HL-60/S4 treated with phorbol 12-myristate 13-acetate at 8.2 ng/mL for 4 days and 3 days (cell line): ENCODE measurements at regions not wholly inside any gene's neighbourhood (a gene's known extent, or its start where the extent isn't known, plus 50 kb on each side); places are given as distances from the start of the nearest gene placed in this dataset.
"Not testable (repeated sequence)": the region's sequence is repeated elsewhere in the genome, so short reads cannot be mapped to it uniquely, and the experiment has no call there.

Source experiments
- in situ Hi-C: fragments of 300-500 bp; cut with MboI; formaldehyde crosslinking; loops from 2 replicates; pipeline ENCODE4 v1.15.0; 2022; ENCODE audit warnings: low sequenced_read_pairs

- in situ Hi-C loops = no loop called here
Observed at GRCh38 chr2:60259781-60260180, 293.7 kb downstream of the BCL11A start.

DNA sequence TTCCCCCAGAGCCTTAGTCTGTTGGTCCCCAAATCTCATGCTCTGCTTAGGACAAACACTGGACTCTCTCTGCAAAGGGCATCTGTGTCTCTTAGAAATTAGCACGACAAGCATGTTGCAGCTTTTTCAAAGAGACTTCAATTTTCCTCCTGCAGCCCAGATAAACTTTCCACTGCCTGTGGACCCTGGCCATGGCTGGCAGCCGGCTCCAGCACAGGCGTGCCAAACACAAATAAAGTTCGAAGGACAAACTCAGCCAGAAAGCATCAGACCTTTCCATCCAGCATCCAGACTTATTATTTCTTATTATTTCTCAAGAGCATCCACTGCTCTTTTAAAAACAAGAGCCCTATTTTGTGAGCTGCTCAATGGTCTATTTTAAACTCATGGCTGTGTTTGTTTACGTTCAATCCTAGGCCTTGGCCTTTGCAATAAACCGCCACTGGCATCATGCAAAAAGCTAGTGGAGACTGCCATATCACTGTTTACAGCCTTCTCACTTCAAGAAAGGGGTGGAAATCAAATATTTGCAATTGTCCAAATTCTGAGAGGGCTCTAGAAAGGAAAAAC, 300.8 kb downstream of the BCL11A start:
- in situ Hi-C loops = no loop called here

DNA sequence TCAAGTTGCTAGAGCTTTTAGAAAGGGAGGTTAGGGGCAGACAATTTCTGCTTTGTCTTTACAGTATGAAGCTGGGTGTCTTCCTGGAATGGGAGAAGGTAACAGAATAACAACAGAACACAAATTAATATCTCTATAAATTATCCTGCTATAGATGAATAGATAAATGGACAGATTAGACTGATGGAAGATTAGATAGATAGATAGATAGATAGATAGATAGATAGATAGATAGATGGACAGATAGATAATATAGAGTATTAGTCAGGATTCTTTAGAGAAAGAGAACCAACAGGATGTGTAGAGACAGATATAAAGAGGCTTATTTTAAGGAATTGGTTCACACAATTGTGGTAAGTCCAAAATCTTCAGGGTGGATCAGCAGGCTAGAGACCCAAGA, 302.2 kb downstream of the BCL11A start:
- in situ Hi-C loops = no loop called here

GRCh38 chr2:60249879-60250278, 303.6 kb downstream of the BCL11A start:
- in situ Hi-C loops = no loop called here

- in situ Hi-C loops = no loop called here
Observed at GRCh38 chr2:60247471-60247870, 306.0 kb downstream of the BCL11A start.

DNA sequence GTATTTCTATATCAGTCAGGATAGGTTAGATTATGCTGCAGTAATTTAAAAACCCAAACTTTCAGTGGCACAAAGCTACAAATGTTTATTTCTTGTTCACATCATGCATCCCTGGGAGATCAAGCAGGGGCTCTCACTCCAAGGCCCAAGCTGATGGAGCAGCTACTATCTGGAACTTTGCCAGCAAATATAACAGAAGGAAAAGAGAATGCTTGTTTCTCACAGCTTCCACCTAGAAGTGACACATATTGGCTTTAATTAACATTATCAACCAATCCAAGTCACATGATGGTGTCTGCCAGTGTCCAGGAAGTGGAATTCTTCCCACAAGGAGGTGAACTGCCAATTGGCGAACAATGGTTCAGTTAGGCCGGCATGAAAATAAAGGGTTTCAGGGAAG, 306.9 kb downstream of the BCL11A start:
- in situ Hi-C loops = no loop called here

GRCh38 chr2:60234274-60234986, 319.0 kb downstream of the BCL11A start:
- in situ Hi-C loops = no loop called here

DNA sequence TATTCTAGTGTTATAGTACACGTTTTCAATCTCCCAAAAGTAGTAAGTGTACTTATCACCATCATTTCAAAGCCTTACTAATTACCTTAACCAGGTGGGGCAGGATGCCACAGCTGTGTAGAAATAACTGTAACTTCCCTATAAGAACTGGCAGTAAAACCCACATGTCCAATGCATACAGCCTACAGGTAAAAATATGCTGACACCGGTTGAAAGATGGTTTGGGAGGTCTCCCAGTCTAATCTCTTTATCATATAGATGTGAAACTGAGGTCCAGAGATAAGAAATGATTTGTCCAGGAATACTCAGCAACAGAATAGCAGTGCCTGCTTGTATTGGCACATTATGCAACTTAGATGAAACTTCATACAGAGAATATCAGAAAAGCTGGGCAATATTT, 322.9 kb downstream of the BCL11A start:
- in situ Hi-C loops = no loop called here

- in situ Hi-C loops = no loop called here
Observed at GRCh38 chr2:60230037-60230436, 323.4 kb downstream of the BCL11A start.

- in situ Hi-C loops = no loop called here
Observed at GRCh38 chr2:60226943-60227342, 326.5 kb downstream of the BCL11A start.

- in situ Hi-C loops = no loop called here
Observed at GRCh38 chr2:60226191-60226590, 327.3 kb downstream of the BCL11A start.

- in situ Hi-C loops = no loop called here
Observed at GRCh38 chr2:60223859-60224258, 329.6 kb downstream of the BCL11A start.

GRCh38 chr2:60221098-60221497, 332.4 kb downstream of the BCL11A start:
- in situ Hi-C loops = no loop called here

DNA sequence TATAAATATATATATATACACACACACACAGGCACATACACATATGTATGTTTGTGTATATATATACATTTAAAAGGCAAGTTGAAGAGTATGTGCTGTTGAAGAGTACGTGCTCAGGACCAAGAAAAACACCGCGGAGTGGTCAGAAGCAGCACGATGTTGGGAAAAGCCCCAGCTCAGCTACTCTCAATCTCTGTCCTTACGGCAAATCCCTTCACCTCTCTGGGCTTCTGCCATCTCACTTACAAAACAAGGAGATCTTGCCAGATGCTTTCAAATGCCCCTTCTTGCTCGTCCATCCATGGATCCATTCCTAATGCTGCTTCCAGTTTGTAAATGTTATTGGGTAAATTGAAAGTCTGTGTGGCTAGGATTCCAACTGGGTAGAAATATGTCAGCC, 333.9 kb downstream of the BCL11A start:
- in situ Hi-C loops = no loop called here

DNA sequence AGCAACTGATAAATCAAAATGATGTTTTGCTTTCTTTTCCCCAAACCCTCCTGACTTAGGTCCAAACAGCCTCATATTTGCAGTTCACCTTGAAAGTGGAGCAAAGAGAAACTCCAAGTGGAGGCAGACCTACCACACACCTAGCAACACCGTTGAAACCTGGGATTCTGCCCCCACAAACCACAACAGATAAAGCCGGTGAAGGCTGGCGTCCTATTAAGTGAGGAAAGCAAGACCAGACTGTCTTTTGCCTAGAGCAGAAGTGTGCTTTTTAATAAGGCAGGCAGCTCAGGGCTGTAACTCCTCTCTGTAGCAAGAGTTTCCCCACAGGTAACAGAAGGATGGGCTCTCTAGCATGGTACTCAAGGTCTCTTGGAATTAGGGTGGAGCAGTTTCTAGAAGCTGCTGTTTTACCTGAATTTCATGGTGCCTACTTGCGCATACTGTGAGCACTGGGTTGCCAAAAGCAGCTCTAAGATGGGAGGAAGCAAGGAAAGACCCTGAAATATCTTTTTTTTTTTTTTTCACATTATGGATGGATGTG, 336.9 kb downstream of the BCL11A start:
- in situ Hi-C loops = no loop called here

GRCh38 chr2:60215386-60215901, 338.0 kb downstream of the BCL11A start:
- in situ Hi-C loops = no loop called here

GRCh38 chr2:60214626-60214875, 338.9 kb downstream of the BCL11A start:
- in situ Hi-C loops = no loop called here

DNA sequence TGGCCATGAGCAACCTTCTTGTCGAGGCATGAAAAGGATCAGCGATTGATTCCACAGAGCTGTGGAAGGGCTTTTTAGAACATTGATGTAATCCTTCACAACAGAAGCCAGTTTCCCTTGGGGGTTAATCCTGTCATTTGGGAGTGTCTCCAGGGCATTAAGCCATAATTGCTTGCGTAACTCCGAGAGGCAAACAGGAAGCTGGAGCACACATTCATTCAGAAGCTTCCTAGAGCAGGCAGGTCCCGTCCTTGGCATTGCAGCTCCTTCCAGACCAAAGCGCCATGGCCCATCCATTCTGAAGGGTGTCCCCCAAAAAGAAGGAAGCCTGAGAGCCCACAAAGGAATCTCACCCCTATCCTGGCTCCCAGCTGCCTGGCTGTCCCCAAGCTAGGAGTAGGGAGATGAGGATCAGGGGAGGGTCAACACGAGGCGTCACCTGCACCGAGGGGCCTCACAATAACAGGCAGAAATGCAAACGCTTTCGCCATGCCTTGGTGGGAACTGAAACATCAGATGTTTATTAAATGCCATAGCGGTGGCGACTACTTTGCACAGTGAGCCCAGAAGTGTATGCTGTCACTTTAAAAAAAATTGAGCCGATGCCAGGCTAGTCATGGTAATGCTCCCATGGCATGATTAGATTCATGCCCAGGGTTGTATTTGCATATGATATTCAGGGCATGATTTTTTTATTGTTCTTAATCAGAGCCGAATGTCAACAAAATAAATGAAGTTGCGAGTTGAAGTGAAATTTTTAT, 339.4 kb downstream of the BCL11A start:
- in situ Hi-C loops = no loop called here

- in situ Hi-C loops = no loop called here
Observed at GRCh38 chr2:60212181-60212945, 341.1 kb downstream of the BCL11A start.

DNA sequence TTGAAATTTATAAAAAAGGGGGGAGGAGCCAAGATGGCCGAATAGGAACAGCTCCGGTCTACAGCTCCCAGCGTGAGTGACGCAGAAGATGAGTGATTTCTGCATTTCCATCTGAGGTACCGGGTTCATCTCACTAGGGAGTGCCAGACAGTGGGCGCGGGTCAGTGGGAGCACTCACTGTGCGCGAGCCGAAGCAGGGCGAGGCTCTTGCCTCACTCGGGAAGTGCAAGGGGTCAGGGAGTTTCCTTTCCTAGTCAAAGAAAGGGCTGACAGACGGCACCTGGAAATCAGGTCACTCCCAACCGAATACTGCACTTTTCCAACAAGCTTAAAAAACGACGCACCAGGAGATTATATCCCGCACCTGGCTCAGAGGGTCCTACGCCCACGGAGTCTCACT, 364.4 kb downstream of the BCL11A start:
- in situ Hi-C loops = not testable (repeated sequence)

GRCh38 chr2:60175290-60175689, 378.2 kb downstream of the BCL11A start:
- in situ Hi-C loops = no loop called here
